GM12878 (cell line): ENCODE measurements at regions not wholly inside any gene's neighbourhood (a gene's known extent, or its start where the extent isn't known, plus 50 kb on each side); places are given as distances from the start of the nearest gene placed in this dataset.

ENCODE experiments used
- BRCA1 ChIP-seq: IDR thresholded peaks from 2 replicates; pipeline ENCODE4 v1.6.1; 2011; ENCODE audit warnings: low read depth, low read length, improper control_type of control experiment
- FOS ChIP-seq: IDR thresholded peaks from 3 replicates; pipeline ENCODE4 v1.6.1; 2011; ENCODE audit warnings: borderline replicate concordance; ENCODE audit not compliant: insufficient read length; ENCODE audit errors: extremely low read depth
- GATAD2B ChIP-seq: fragments of 450-650 bp; conservative IDR thresholded peaks from 2 replicates; pipeline ENCODE4 v1.6.1; 2017; ENCODE audit warnings: low read depth, mild to moderate bottlenecking, moderate library complexity
- IKZF2 ChIP-seq, 2 experiments: fragments of 450-650 bp; IDR thresholded peaks; 2 replicates each; pipeline ENCODE4 v1.6.1; 2017; ENCODE audit warnings: mild to moderate bottlenecking in 2 of 2, moderate library complexity in 2 of 2
- MEF2A ChIP-seq: IDR thresholded peaks from 2 replicates; pipeline ENCODE4 v1.6.1; 2011; ENCODE audit warnings: low read depth, mild to moderate bottlenecking, low read length, moderate library complexity; ENCODE audit not compliant: insufficient read depth
- MTA2 ChIP-seq: fragments of 450-650 bp; IDR thresholded peaks from 2 replicates; pipeline ENCODE4 v1.6.1; 2016; ENCODE audit warnings: low read depth, mild to moderate bottlenecking, moderate library complexity
- NFIC ChIP-seq: IDR thresholded peaks from 2 replicates; pipeline ENCODE4 v1.6.1; 2012; ENCODE audit warnings: low read depth, mild to moderate bottlenecking, inconsistent platforms, low read length, moderate library complexity
- PAX8 ChIP-seq: fragments of 450-650 bp; IDR thresholded peaks from 2 replicates; pipeline ENCODE4 v1.6.1; 2017; ENCODE audit warnings: mild to moderate bottlenecking, moderate library complexity
- RUNX3 ChIP-seq: IDR thresholded peaks from 2 replicates; pipeline ENCODE4 v1.6.1; 2012; ENCODE audit warnings: low read length, inconsistent platforms
- SIN3A ChIP-seq: IDR thresholded peaks from 2 replicates; pipeline ENCODE4 v1.6.1; 2012; ENCODE audit warnings: low read depth, low read length, improper control_type of control experiment
- SP1 ChIP-seq: IDR thresholded peaks from one replicate; pipeline ENCODE4 v1.6.1; 2011; ENCODE audit warnings: low read depth, low read length
- STAT1 ChIP-seq: fragments of 450-650 bp; conservative IDR thresholded peaks from 2 replicates; pipeline ENCODE4 v1.6.1; 2014; ENCODE audit warnings: antibody characterized with exemption, mild to moderate bottlenecking
- ZNF24 ChIP-seq: fragments of 450-650 bp; IDR thresholded peaks from 2 replicates; pipeline ENCODE4 v1.6.1; 2017; ENCODE audit warnings: antibody characterized with exemption, mild to moderate bottlenecking
- ZNF384 ChIP-seq: IDR thresholded peaks from 2 replicates; pipeline ENCODE4 v1.6.1; 2012; ENCODE audit warnings: low read depth, mild to moderate bottlenecking, low read length, improper control_type of control experiment, borderline replicate concordance
- TF ChIP-seq, protein P1 (sequence below): fragments of 450-650 bp; IDR thresholded peaks from 2 replicates; pipeline ENCODE4 v1.6.1; 2016; ENCODE audit warnings: mild to moderate bottlenecking
- TF ChIP-seq, protein P2 (sequence below): IDR thresholded peaks from 2 replicates; pipeline ENCODE4 v1.6.1; 2011; ENCODE audit warnings: low read depth, mild to moderate bottlenecking, low read length, moderate library complexity, borderline replicate concordance; ENCODE audit errors: extremely low read depth
- TF ChIP-seq, protein P3 (sequence below): IDR thresholded peaks from 2 replicates; pipeline ENCODE4 v1.6.1; 2012; ENCODE audit warnings: mild to moderate bottlenecking, low read depth, low read length
- TF ChIP-seq, protein P4 (sequence below): fragments of 450-650 bp; formaldehyde crosslinking; IDR thresholded peaks from 2 replicates; pipeline ENCODE4 v1.5.0; 2022; ENCODE audit warnings: mild to moderate bottlenecking, missing genetic modification characterization
- TF ChIP-seq, protein P5 (sequence below): IDR thresholded peaks from 2 replicates; pipeline ENCODE4 v1.6.1; 2012; ENCODE audit warnings: low read depth, low read length, improper control_type of control experiment
- TF ChIP-seq, protein P6 (sequence below): fragments of 450-650 bp; IDR thresholded peaks from 2 replicates; pipeline ENCODE4 v1.6.1; 2016; ENCODE audit warnings: mild to moderate bottlenecking

DNA sequence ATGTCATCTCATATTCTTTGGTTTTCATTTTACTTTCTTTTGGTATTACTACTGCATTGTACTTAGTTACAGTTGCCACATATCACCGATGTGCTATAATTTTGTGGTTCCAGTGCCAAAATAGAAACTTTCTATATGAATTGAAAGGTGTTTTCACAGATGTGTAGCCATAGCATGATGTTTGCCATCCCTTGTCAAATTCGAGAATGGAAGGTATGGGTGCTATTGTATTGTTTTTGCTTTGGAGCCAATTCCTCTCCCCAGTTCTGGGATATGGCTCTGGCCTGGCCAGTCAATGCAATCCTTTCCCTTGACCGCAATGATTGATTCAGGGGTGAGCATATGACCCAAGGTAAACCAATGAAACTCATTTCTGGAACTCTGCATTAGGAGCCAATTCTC lies 86.2 kb upstream of the RPS6KA3 start (continued):
- TF ChIP-seq PAX8 (no peak), IKZF2 (IDR thresholded peaks at IDR 0.05) (no peak), SIN3A (no peak), SP1 (no peak), MEF2A (peak; percentile 81), ZNF384 (no peak), MTA2 (no peak), BRCA1 (no peak), GATAD2B (no peak), RUNX3 (peak; percentile 88), ZNF24 (no peak), NFIC (peak; percentile 70), STAT1 (no peak), FOS (no peak)
- TF ChIP-seq, protein P1, sequence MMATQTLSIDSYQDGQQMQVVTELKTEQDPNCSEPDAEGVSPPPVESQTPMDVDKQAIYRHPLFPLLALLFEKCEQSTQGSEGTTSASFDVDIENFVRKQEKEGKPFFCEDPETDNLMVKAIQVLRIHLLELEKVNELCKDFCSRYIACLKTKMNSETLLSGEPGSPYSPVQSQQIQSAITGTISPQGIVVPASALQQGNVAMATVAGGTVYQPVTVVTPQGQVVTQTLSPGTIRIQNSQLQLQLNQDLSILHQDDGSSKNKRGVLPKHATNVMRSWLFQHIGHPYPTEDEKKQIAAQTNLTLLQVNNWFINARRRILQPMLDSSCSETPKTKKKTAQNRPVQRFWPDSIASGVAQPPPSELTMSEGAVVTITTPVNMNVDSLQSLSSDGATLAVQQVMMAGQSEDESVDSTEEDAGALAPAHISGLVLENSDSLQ: no peak
- TF ChIP-seq, protein P2, sequence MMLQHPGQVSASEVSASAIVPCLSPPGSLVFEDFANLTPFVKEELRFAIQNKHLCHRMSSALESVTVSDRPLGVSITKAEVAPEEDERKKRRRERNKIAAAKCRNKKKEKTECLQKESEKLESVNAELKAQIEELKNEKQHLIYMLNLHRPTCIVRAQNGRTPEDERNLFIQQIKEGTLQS: no peak
- TF ChIP-seq, protein P3, sequence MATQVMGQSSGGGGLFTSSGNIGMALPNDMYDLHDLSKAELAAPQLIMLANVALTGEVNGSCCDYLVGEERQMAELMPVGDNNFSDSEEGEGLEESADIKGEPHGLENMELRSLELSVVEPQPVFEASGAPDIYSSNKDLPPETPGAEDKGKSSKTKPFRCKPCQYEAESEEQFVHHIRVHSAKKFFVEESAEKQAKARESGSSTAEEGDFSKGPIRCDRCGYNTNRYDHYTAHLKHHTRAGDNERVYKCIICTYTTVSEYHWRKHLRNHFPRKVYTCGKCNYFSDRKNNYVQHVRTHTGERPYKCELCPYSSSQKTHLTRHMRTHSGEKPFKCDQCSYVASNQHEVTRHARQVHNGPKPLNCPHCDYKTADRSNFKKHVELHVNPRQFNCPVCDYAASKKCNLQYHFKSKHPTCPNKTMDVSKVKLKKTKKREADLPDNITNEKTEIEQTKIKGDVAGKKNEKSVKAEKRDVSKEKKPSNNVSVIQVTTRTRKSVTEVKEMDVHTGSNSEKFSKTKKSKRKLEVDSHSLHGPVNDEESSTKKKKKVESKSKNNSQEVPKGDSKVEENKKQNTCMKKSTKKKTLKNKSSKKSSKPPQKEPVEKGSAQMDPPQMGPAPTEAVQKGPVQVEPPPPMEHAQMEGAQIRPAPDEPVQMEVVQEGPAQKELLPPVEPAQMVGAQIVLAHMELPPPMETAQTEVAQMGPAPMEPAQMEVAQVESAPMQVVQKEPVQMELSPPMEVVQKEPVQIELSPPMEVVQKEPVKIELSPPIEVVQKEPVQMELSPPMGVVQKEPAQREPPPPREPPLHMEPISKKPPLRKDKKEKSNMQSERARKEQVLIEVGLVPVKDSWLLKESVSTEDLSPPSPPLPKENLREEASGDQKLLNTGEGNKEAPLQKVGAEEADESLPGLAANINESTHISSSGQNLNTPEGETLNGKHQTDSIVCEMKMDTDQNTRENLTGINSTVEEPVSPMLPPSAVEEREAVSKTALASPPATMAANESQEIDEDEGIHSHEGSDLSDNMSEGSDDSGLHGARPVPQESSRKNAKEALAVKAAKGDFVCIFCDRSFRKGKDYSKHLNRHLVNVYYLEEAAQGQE: no peak
- TF ChIP-seq, protein P4, sequence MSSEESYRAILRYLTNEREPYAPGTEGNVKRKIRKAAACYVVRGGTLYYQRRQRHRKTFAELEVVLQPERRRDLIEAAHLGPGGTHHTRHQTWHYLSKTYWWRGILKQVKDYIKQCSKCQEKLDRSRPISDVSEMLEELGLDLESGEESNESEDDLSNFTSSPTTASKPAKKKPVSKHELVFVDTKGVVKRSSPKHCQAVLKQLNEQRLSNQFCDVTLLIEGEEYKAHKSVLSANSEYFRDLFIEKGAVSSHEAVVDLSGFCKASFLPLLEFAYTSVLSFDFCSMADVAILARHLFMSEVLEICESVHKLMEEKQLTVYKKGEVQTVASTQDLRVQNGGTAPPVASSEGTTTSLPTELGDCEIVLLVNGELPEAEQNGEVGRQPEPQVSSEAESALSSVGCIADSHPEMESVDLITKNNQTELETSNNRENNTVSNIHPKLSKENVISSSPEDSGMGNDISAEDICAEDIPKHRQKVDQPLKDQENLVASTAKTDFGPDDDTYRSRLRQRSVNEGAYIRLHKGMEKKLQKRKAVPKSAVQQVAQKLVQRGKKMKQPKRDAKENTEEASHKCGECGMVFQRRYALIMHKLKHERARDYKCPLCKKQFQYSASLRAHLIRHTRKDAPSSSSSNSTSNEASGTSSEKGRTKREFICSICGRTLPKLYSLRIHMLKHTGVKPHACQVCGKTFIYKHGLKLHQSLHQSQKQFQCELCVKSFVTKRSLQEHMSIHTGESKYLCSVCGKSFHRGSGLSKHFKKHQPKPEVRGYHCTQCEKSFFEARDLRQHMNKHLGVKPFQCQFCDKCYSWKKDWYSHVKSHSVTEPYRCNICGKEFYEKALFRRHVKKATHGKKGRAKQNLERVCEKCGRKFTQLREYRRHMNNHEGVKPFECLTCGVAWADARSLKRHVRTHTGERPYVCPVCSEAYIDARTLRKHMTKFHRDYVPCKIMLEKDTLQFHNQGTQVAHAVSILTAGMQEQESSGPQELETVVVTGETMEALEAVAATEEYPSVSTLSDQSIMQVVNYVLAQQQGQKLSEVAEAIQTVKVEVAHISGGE (CRISPR knock-in tag): no peak
- TF ChIP-seq, protein P5, sequence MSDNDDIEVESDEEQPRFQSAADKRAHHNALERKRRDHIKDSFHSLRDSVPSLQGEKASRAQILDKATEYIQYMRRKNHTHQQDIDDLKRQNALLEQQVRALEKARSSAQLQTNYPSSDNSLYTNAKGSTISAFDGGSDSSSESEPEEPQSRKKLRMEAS: no peak
- TF ChIP-seq, protein P6, sequence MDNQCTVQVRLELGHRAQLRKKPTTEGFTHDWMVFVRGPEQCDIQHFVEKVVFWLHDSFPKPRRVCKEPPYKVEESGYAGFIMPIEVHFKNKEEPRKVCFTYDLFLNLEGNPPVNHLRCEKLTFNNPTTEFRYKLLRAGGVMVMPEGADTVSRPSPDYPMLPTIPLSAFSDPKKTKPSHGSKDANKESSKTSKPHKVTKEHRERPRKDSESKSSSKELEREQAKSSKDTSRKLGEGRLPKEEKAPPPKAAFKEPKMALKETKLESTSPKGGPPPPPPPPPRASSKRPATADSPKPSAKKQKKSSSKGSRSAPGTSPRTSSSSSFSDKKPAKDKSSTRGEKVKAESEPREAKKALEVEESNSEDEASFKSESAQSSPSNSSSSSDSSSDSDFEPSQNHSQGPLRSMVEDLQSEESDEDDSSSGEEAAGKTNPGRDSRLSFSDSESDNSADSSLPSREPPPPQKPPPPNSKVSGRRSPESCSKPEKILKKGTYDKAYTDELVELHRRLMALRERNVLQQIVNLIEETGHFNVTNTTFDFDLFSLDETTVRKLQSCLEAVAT: no peak
